Left ventricle myocardium inferior (tissue), 1 donor: ENCODE measurements at regions not wholly inside any gene's neighbourhood (a gene's known extent, or its start where the extent isn't known, plus 50 kb on each side); places are given as distances from the start of the nearest gene placed in this dataset.
"Not testable (repeated sequence)": the region's sequence is repeated elsewhere in the genome, so short reads cannot be mapped to it uniquely, and the experiment has no call there.

Experiments
- DNase-seq: peaks from one replicate; pipeline ENCODE4 v3.0.0-alpha.2; 2020
- H3K27ac ChIP-seq: fragments of 200-600 bp; replicated peaks from 2 replicates; pipeline ENCODE4 v1.8.0; 2021
- H3K27me3 ChIP-seq: fragments of 200-600 bp; 2 replicates; pipeline ENCODE4 v1.8.0; 2021; ENCODE audit warnings: low read depth
- H3K36me3 ChIP-seq: fragments of 200-600 bp; 2 replicates; pipeline ENCODE4 v1.8.0; 2021
- H3K4me1 ChIP-seq: fragments of 200-600 bp; 2 replicates; pipeline ENCODE4 v1.8.0; 2021
- H3K4me3 ChIP-seq: fragments of 200-600 bp; 2 replicates; pipeline ENCODE4 v1.8.0; 2021; ENCODE audit warnings: mild to moderate bottlenecking, moderate library complexity
- H3K9me3 ChIP-seq: fragments of 200-600 bp; replicated peaks from 2 replicates; pipeline ENCODE4 v1.8.0; 2021
- intact Hi-C: fragments of 100-400 bp; cut with micrococcal nuclease; formaldehyde crosslinking; loops from one replicate; pipeline ENCODE4 v1.11.0; 2022
- TF ChIP-seq, protein P1 (sequence below): fragments of 200-600 bp; IDR thresholded peaks from 2 replicates; pipeline ENCODE4 v1.8.0; 2021; ENCODE audit warnings: antibody characterized with exemption, mild to moderate bottlenecking, borderline replicate concordance
- donor health status: DM: no; HTN: yes; CAD: no; lungs with severe emphysema.

DNA sequence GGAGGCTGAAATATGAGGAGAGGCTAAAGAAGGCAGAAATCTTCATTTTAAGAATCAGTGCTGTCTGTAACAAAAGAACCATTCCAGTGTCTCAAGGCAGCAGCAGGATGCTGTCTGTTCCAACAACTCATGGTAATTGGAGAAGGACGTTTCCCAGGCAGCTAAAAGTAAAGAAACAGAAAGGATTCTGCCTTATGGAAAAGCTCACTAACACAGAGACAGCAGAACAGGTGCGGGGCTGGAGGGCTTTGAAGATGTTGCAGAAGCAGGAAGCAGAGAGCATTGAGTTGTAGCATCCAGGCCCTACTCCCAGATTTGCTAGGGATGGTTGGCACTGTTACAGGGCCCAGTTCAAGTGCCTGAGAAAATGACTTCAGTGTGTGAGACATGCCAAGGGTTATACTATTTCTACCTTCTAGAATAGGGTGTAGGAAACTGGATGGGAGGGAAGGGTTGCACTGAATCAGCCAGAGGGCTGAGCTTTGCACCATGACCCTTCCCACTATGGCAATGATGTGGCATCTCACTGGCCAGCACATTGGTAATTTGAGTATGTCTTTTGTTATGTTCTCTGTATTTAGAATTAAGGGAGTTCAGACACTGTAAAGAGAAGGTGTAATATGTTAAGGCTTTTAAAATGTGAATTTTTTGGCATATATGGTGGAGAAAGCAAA, 160.0 kb upstream of the FBXO33 start:
- Histone ChIP-seq H3K36me3 (no peaks in the 10 kb centered on the region), H3K27ac (no peak overlapping the region), H3K27me3 (no peaks in the 10 kb centered on the region), H3K4me1 (no peaks in the 10 kb centered on the region), H3K4me3 (no peak overlapping the region), H3K9me3 (peaks cover 10% of the 10 kb centered on the region)
- DNase-seq = no peak
- intact Hi-C loops = no loop called here
- TF ChIP-seq, protein P1, sequence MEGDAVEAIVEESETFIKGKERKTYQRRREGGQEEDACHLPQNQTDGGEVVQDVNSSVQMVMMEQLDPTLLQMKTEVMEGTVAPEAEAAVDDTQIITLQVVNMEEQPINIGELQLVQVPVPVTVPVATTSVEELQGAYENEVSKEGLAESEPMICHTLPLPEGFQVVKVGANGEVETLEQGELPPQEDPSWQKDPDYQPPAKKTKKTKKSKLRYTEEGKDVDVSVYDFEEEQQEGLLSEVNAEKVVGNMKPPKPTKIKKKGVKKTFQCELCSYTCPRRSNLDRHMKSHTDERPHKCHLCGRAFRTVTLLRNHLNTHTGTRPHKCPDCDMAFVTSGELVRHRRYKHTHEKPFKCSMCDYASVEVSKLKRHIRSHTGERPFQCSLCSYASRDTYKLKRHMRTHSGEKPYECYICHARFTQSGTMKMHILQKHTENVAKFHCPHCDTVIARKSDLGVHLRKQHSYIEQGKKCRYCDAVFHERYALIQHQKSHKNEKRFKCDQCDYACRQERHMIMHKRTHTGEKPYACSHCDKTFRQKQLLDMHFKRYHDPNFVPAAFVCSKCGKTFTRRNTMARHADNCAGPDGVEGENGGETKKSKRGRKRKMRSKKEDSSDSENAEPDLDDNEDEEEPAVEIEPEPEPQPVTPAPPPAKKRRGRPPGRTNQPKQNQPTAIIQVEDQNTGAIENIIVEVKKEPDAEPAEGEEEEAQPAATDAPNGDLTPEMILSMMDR = no peak

DNA sequence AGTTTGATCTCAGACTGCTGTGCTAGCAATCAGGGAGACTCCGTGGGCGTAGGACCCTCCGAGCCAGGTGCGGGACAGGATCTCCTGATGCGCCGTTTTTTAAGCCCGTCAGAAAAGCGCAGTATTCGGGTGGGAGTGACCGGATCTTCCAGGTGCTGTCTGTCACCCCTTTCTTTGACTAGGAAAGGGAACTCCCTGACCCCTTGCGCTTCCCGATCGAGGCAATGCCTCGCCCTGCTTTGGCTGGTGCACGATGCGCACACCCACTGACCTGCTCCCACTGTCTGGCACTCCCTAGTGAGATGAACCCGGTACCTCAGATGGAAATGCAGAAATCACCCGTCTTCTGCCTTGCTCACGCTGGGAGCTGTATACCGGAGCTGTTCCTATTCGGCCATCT, 157.6 kb upstream of the FBXO33 start:
- H3K4me3 ChIP-seq, H3K27ac ChIP-seq, H3K4me1 ChIP-seq, DNase-seq, H3K36me3 ChIP-seq, intact Hi-C loops, H3K27me3 ChIP-seq: not testable (repeated sequence)
- H3K9me3 ChIP-seq = peaks cover 10% of the 10 kb centered on the region

DNA sequence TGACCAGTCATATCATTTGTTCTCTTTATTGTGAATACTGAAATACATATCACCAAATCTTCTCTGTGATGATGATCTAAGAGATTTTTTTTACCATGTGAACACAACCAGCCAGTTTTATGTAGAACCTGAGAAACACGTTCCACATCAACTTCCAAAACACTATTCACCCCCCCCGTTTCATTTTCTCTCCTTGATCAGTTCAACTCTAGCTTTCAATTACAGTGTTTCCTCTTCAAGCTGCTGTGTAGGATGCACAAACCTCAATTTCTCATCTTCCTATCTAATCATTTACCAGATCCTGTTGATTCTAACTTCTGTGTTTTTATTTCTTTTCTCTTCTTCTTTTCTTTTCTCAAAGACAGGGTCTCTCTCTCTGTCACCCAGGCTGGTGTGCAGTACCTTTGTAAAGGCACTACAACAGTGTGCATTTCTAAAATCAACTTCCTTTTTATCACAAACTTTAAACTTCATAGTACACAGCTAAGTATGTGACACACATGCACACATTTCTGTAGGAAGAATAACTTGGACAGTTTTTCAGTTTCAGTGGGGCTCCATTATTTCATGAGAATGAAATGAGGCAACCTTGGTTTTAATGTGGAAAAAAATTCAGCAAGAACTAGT, 149.9 kb upstream of the FBXO33 start:
- TF ChIP-seq, protein P1 = no peak
- intact Hi-C loops = no loop called here
- Histone ChIP-seq H3K4me1 (peaks cover 5% of the 10 kb centered on the region), H3K4me3 (no peak overlapping the region), H3K27me3 (no peaks in the 10 kb centered on the region), H3K27ac (no peak overlapping the region), H3K36me3 (no peaks in the 10 kb centered on the region), H3K9me3 (no peaks in the 10 kb centered on the region)
- DNase-seq = no peak

DNA sequence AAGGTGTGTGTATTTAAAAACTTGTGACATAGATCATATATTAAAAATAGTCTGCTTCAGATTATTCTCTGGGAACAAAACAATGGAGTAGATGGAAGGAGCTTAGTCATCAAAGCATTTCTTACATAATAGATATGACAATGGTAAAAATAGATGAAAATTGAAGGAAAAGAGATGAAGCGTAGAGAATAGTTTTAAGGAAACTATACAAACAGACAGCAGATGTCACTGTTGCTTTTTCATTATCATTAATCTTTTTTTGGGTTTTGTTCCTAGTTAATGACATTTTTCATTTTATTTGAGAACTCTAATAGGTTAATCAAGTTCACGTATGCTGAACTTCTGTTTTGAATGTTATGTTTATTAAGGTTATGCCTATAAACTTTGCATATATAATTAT, 149.2 kb upstream of the FBXO33 start:
- TF ChIP-seq, protein P1 = peak; percentile 30
- intact Hi-C loops = no loop called here
- no peaks in the 10 kb centered on the region for H3K36me3 ChIP-seq
- H3K9me3 ChIP-seq = peaks cover 3% of the 10 kb centered on the region
- peaks cover 5% of the 10 kb centered on the region for H3K4me1 ChIP-seq
- H3K27ac ChIP-seq = no peak overlapping the region
- no peak overlapping the region for H3K4me3 ChIP-seq
- no peak for DNase-seq
- H3K27me3 ChIP-seq = no peaks in the 10 kb centered on the region

DNA sequence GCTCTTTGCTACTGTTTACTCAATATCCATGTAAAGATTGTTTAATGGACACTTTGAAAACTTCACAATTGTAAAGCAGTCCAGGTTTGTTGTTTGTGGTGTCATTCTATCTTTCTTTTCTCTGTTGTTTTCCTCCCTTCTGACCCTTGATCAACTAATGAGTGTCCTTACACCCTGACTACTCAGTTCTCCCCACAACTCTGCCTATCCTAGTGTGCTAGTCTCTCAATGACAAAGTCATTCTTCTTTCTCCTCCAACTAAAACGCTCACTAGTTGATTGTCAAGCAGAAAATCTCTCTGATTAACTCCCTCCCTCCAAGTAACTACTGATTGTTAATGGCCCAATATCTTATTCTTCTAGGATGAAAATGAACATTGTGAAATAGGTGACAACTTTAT, 148.5 kb upstream of the FBXO33 start:
- H3K36me3 ChIP-seq = no peaks in the 10 kb centered on the region
- H3K4me3 ChIP-seq = no peak overlapping the region
- peaks cover 5% of the 10 kb centered on the region for H3K4me1 ChIP-seq
- TF ChIP-seq, protein P1 = no peak
- H3K9me3 ChIP-seq = peaks cover 11% of the 10 kb centered on the region
- DNase-seq = no peak
- intact Hi-C loops = no loop called here
- no peaks in the 10 kb centered on the region for H3K27me3 ChIP-seq
- no peak overlapping the region for H3K27ac ChIP-seq

DNA sequence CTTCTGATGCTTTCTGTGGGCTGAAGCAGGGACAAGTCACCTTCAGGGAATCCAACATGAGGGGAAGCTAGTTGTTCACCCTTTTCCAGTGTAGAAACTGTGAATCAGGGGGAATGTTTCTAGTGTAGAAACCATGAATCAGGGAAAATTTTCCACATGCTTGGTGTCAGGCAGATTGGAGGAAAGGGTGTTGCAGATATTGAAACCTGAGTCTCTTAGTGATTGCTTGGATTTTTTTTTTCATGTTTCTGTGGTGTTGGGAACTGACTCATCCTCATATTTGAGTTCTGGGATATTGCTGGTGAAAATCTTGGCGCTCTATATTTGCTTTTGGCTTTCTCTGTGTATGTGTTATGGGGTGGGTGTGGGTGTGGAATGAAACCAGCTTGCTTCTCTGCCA, 144.5 kb upstream of the FBXO33 start:
- DNase-seq = no peak
- Histone ChIP-seq H3K4me1 (peaks cover 5% of the 10 kb centered on the region), H3K9me3 (peaks cover 41% of the 10 kb centered on the region), H3K27me3 (no peaks in the 10 kb centered on the region), H3K27ac (no peak overlapping the region), H3K36me3 (no peaks in the 10 kb centered on the region), H3K4me3 (no peak overlapping the region)
- intact Hi-C loops = no loop called here
- TF ChIP-seq, protein P1 = no peak
